Effector memory CD4-positive, alpha-beta T cell (primary cell): ENCODE measurements at regions not wholly inside any gene's neighbourhood (a gene's known extent, or its start where the extent isn't known, plus 50 kb on each side); places are given as distances from the start of the nearest gene placed in this dataset.

ENCODE experiments used
- DNase-seq, 3 donors: peaks; one replicate each; pipeline ENCODE4 v3.0.0-alpha.2; 2020
- H3K27ac ChIP-seq: 2 replicates; pipeline ENCODE4 v1.7.0; 2013; ENCODE audit warnings: mild to moderate bottlenecking, low read length, moderate library complexity; ENCODE audit not compliant: insufficient read depth, poor library complexity, severe bottlenecking
- H3K27me3 ChIP-seq: replicated peaks from 2 replicates; pipeline ENCODE4 v1.7.0; 2013; ENCODE audit warnings: mild to moderate bottlenecking, low read length; ENCODE audit not compliant: insufficient read depth, control insufficient read depth, poor library complexity, severe bottlenecking
- H3K36me3 ChIP-seq: 2 replicates; pipeline ENCODE4 v1.7.0; 2013; ENCODE audit warnings: mild to moderate bottlenecking, low read length, moderate library complexity; ENCODE audit not compliant: control insufficient read depth, insufficient read depth
- H3K4me1 ChIP-seq: 2 replicates; pipeline ENCODE4 v1.7.0; 2013; ENCODE audit warnings: low read length, mild to moderate bottlenecking; ENCODE audit not compliant: control insufficient read depth, insufficient read depth, poor library complexity, severe bottlenecking
- H3K4me3 ChIP-seq: 2 replicates; pipeline ENCODE4 v1.7.0; 2013; ENCODE audit warnings: low read length, low read depth, mild to moderate bottlenecking; ENCODE audit not compliant: insufficient read depth, poor library complexity, severe bottlenecking
- H3K9me3 ChIP-seq: 2 replicates; pipeline ENCODE4 v1.7.0; 2013; ENCODE audit warnings: mild to moderate bottlenecking, low read length, moderate library complexity; ENCODE audit not compliant: control insufficient read depth

DNA sequence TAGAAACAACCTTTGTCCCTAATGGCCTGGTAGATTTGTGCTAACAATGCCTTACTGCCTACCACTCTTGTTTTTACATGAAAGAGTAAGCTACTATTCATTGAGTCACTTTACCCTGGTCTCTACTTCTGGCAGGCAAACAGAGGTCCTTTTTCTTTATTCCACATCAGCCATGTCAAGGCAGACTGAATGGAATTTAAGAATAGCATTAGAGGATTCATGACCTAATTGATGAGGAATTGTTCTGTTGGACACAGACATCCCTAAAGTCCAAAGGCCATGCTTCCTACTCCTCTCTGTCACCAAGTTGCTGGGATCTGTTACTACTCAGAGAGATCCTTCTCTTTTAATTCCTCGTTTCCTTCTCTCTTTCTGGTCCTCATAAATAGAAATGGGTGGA lies 229.1 kb upstream of the ZP4 start:
- H3K27me3 ChIP-seq, result no peaks in the 10 kb centered on the region

DNA sequence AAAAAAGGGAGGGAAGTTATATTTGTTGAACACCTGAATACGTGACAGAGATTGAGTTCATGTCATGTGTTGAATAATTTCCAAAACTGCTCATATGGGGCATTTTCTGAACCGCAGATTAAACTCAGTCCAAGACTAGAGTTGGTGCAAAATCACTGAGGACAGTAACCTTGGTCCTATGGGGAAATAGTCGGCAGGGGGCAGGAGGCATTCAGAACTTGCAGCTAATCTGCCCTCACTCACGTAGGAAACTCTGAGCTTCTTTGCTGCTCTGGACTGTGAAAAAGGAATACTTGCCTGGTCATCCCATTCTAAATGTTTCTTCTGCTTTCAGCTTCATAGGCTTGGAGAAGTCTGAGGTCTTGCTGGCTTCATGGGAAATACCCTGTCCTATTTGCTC lies 228.3 kb upstream of the ZP4 start:
- DNase-seq, result no peak
- Histone ChIP-seq H3K27ac (no peak overlapping the region), H3K27me3 (no peaks in the 10 kb centered on the region), H3K4me3 (no peak overlapping the region), H3K4me1 (no peaks in the 10 kb centered on the region), H3K36me3 (no peaks in the 10 kb centered on the region), H3K9me3 (no peaks in the 10 kb centered on the region)

More for the DNA sequence above, 229.1 kb upstream of the ZP4 start:
- Histone ChIP-seq H3K27ac (no peak overlapping the region), H3K4me3 (no peak overlapping the region), H3K4me1 (no peaks in the 10 kb centered on the region), H3K9me3 (no peaks in the 10 kb centered on the region), H3K36me3 (no peaks in the 10 kb centered on the region)
- DNase-seq, result no peak

- Histone ChIP-seq H3K9me3 (no peaks in the 10 kb centered on the region), H3K27me3 (no peaks in the 10 kb centered on the region), H3K4me3 (no peak overlapping the region), H3K4me1 (no peaks in the 10 kb centered on the region), H3K27ac (no peak overlapping the region), H3K36me3 (no peaks in the 10 kb centered on the region)
- DNase-seq, result no peak
Observed at GRCh38 chr1:238115852-238116251, 225.1 kb upstream of the ZP4 start.

DNA sequence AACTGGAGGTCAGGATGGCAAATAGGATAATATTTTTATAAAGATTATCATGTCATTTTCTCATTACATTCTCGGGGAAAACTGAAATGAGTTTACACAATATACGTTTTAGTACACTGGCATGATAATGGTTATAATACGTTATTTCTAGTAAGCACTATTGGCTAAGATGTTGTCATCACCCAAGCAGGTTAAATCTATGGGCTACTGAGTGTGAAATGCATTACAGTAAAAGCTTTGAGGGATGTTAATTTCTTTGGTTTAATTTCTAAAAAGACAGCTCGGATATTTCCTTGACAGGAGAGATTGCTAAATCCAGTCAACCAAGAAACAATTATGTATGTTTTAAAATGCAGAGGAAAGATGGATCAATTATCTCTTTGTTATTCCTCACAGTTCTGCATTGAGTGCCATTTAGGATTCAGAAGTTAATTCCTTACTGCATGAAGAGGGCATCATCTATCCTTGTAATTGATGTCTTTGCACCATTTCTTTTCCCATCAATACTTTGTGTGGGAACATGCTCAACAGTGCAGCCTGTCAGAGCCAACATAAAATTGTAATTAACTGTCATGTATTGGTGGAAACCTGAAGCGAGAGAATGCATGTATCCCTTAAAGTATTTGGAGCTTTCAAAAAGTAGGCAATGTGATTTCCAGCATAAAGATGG lies 222.4 kb upstream of the ZP4 start:
- no peak for DNase-seq
- Histone ChIP-seq H3K9me3 (no peaks in the 10 kb centered on the region), H3K27ac (no peak overlapping the region), H3K4me3 (no peak overlapping the region), H3K36me3 (no peaks in the 10 kb centered on the region), H3K4me1 (no peaks in the 10 kb centered on the region), H3K27me3 (no peaks in the 10 kb centered on the region)

GRCh38 chr1:238111516-238111915 lies 220.8 kb upstream of the ZP4 start:
- Histone ChIP-seq H3K9me3 (no peaks in the 10 kb centered on the region), H3K36me3 (no peaks in the 10 kb centered on the region), H3K4me3 (no peak overlapping the region), H3K4me1 (no peaks in the 10 kb centered on the region), H3K27me3 (no peaks in the 10 kb centered on the region), H3K27ac (no peak overlapping the region)
- no peak for DNase-seq

DNA sequence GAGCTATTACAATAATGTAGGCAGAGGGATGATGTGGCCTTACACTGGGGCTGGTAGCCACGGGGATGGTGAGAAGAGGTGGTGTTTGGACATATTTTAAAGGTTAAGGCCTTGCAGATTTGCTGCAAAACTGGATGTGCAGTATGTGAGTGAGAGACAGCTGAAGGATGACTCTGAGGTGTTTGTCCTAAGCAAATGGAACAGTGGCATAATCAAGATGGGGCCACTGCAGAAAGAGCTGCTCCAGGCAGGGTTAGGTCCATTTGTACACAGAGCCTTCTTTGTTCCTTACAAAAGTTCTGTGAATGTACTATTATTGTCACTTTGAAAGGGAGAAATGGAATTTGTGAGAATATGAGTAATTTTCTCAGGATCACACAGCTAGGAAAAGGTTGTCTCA lies 220.4 kb upstream of the ZP4 start:
- Histone ChIP-seq H3K27me3 (no peaks in the 10 kb centered on the region), H3K4me1 (no peaks in the 10 kb centered on the region), H3K9me3 (no peaks in the 10 kb centered on the region), H3K27ac (no peak overlapping the region), H3K4me3 (no peak overlapping the region), H3K36me3 (no peaks in the 10 kb centered on the region)
- DNase-seq, result no peak

- no peak for DNase-seq
- no peaks in the 10 kb centered on the region for H3K9me3 ChIP-seq
- no peaks in the 10 kb centered on the region for H3K27me3 ChIP-seq
- no peak overlapping the region for H3K27ac ChIP-seq
- H3K4me1 ChIP-seq, result no peaks in the 10 kb centered on the region
- no peaks in the 10 kb centered on the region for H3K36me3 ChIP-seq
- no peak overlapping the region for H3K4me3 ChIP-seq
Observed at GRCh38 chr1:238108417-238108816, 217.7 kb upstream of the ZP4 start.

GRCh38 chr1:238107322-238107721 lies 216.6 kb upstream of the ZP4 start:
- H3K27ac ChIP-seq, result no peak overlapping the region
- H3K4me1 ChIP-seq, result no peaks in the 10 kb centered on the region
- no peak overlapping the region for H3K4me3 ChIP-seq
- DNase-seq, result no peak
- no peaks in the 10 kb centered on the region for H3K27me3 ChIP-seq
- H3K9me3 ChIP-seq, result no peaks in the 10 kb centered on the region
- no peaks in the 10 kb centered on the region for H3K36me3 ChIP-seq

- Histone ChIP-seq H3K4me3 (no peak overlapping the region), H3K36me3 (no peaks in the 10 kb centered on the region), H3K27me3 (no peaks in the 10 kb centered on the region), H3K9me3 (no peaks in the 10 kb centered on the region), H3K27ac (no peak overlapping the region), H3K4me1 (no peaks in the 10 kb centered on the region)
- DNase-seq, result no peak
Observed at GRCh38 chr1:238104752-238105151, 214.0 kb upstream of the ZP4 start.

DNA sequence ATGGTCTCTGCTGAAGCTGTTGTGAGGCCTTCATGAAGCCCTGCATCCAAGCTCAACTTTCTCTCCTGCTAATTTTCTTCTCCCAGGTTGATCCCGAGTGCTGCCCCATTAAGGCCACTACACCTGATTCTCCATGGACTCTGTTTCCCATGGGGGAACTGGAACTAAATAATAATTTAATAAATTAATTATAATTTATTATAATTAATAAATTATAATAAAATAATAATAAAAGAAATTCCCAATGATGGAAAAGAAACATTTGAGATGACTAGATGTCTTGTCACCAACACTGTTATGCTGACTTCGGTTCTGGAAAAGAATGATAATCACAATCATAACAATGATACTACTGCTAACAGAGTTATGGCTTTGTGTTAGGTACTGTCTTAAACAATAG lies 211.2 kb upstream of the ZP4 start:
- Histone ChIP-seq H3K27ac (no peak overlapping the region), H3K27me3 (no peaks in the 10 kb centered on the region), H3K36me3 (no peaks in the 10 kb centered on the region), H3K9me3 (no peaks in the 10 kb centered on the region), H3K4me3 (no peak overlapping the region), H3K4me1 (no peaks in the 10 kb centered on the region)
- DNase-seq, result no peak
